CD4-positive, alpha-beta T cell treated with Interleukin-21 for 1 hour (primary cell): ENCODE measurements at regions not wholly inside any gene's neighbourhood (a gene's known extent, or its start where the extent isn't known, plus 50 kb on each side); places are given as distances from the start of the nearest gene placed in this dataset.

Source experiments
- DNase-seq: peaks from one replicate; pipeline ENCODE4 v3.0.0-alpha.2; 2020

DNA sequence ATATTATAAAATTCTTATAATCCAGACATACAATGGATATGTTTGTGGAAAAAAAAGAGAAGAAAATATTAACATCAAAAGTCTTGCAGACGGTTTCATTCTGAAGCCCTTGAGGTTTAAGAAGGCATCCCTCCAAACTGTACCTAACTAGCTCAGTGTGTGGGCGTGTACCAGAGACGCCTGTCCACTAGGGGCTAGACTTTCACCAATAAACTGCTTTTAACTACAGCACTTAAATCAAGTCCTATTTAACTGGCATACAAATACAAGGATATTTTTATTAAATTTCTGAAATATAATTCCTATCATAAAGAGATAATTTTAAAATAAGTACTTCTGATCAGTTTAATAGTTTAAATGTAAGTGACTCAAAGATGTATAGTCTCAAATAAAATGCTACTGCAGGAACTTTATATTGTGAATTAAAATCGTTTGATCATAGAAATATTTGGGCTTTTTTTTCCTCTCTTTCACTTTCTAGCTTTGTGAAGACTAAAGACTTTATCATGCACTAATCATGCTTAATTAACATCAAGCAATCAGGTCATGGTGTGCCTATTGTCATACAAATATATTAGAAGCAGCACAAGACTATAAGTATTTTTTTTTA, 437.7 kb downstream of the SATB2 start:
- DNase-seq: no peak

DNA sequence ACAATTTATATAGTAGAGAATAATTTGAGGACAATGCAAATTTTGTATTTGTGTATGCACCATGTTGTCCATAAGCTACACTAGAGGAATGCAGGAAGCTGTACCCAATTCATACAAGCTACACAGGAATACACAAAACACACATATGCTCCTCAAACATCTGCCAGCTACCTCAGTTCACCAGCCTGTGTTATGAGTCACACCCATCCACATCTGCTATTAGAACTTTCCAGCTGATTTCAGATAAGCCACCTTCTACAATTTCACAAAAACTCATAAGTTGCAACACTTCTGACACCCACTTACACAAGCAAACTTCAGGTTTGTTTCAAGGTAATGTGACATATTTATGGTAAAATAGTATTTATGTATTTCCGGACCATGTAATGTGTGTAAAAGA, 438.9 kb downstream of the SATB2 start:
- DNase-seq: no peak

DNA sequence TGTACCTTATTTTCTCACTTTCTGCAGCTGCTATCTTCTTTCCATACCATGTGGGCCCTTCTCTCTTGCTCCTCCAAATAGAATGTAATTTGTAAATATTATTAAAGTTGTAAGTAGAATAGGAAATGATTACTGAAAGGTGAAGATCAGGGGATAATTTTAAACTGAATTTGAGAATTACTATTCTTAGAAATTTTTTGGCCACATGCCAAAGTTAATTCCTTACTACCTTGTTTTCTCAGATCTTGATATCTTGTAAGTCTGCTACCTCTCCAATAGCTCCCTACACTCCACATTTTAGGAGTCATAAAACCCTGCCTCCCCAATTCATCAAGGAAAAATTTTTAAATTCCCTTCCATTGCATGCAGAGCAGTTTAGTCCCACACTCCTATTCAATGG, 442.7 kb downstream of the SATB2 start:
- no peak for DNase-seq

DNA sequence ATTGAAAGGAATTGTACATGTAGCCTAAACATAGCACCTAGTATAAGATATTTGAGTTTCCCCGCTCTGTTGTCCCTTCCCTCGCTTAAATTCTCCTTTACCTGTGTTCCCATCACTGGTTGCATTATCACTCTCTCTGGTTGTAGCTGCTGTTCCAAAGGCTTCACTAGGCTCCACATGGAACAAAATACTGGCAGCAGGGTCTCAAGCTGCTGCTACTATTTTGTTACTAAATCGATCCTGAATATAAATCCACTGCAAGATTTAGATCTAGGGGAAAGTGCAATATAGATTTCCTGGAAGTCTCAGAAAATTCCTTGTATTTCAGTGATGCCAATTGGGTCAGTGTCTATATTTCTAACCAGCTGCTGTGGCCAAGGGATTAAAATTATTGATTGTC, 443.5 kb downstream of the SATB2 start:
- no peak for DNase-seq

DNA sequence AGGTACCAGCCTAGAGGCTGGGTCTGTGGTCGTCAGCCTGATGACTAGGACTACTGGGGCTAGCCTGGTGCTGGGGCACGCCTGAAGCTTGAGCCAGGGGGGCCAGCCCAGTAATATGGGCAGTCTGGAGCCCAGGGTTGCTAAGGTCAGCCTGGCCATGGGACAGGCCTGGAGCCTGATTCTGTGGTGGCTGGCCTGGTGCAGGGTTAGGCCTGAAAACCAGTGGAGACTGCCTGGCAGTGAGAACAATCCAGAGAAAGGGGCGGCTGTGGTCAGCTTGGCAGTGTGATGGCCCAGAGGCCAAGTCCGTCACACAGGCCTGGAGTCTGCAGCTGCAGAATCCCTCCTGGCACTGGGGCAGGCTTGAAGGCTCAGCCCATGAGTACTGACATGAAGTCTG, 445.8 kb downstream of the SATB2 start:
- DNase-seq: no peak

DNA sequence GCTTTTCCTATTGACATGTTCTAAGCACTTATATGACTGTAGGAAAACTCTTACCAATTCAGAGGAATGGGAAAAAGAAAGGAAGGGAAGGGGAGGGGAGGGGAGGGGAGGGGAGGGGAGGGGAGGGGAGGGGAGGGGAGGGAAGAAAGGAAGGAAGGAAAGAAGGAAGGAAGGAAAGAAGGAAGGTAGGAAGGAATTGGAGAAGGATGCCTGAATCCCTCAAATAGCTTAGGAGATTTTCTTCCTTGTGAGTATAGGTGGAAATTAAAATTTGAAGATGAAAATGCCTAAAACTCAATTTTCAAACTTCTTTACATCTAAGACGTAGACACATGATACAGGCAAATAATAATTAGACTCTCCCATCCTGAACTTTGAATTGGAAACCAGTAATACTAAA, 463.1 kb downstream of the SATB2 start:
- DNase-seq: no peak

DNA sequence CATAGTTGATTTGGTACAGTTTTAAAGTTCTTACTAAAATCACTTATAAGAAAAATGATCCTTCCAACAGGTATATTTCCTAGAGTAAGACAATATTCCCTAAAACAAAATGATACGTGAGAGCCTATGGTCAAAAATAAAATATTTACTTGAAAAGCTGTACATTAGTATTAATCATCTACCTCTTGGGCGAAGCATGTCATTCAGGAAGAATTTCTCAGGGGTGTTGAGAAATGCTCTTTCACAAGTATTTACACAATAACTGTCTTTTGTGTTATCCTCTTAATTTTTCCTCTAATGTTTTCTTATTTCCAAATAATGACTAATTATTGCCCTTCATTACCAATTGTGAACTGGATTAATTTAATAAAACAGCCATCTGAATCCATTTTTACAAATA, 466.3 kb downstream of the SATB2 start:
- no peak for DNase-seq

DNA sequence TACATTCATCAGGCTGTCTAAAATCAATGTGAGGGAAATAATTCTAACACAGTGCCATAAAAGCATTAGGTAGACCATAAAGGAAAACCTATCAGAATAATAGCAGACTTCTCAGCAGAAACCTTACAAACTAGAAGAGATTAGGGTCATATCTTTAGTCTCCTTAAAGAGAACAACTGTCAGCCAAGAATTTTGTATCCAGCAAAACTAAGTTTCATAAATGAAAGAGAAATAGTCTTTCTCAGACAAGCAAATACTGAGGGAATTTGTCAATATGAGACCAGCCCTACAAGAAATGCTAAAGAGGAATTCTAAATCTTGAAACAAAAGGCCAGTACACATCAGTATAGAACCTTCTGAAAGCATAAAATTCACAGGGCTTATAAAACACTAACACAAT, 482.0 kb downstream of the SATB2 start:
- no peak for DNase-seq

DNA sequence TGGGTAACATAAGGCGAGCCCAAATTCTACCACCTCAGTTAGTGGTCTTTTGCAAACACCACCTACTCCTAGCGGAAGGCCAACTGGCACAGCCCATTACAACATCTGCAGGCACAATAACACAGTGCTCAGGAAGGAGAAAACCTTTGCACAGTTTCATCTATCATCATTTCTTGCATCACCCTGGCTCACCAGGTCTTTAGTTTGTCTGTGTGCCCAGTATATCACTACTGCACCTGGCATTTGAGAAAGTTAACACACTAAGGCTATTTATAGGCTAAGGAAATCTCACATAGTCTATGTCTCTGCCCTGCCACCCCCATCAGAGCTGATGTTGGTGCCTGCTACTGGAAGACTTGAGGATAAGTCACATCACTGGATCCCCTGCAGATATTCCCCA, 484.0 kb downstream of the SATB2 start:
- no peak for DNase-seq

DNA sequence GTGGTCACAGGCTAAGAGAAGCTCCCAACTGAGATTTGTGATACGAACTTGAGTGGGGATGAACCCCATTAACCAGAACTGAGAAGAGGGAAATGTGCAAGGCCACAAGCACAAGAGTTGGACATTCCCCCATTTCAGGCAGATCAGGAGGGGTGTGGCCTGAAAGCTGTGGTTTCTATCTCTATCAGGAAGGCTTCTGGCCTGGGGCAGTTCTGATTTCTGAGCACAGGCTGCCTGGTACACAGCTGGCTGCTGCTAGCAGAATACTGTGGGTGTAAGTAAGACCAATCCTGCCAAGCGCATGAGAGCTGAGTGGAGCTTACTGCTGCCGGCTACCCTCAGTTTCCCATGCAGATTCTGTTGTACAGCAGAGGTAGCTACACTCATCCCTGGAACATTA, 484.6 kb downstream of the SATB2 start:
- no peak for DNase-seq

DNA sequence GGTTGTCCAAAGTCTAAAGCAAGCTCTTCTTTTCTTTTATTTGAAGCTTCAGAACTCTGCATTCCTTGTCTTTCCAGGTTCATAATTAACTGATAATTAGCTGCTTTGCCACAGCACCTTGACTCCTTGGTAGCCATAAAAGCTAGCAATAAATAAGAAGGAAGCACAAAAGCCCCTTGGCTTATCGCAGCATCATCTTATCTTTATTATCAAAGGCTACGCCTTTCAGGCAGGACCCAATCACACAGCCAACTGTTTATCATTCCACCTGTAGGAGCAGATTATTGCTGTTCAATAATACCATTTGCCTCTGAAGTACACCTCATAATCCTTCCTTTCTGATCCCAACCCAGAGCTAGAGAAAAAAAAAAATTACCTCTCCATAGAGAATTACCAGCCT, 489.2 kb downstream of the SATB2 start:
- DNase-seq: no peak

DNA sequence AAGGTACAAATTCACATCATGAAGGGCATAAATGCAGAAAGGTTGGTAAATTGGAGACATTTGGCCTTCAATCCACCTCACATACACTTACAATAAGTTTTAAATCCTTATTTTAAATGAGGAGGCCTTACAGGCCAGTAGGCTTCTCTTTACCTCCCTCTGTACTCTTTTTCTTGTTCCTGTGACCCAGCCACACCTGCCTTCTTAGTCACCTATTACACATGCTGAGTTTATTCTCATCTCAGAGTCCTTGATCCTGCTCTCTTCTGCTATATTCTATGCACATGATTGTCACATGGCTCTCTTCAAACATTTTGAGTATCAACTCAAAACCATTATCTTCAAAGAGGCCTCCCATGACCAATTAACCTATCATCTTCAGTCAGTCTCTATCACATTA, 491.5 kb downstream of the SATB2 start:
- DNase-seq: no peak

DNA sequence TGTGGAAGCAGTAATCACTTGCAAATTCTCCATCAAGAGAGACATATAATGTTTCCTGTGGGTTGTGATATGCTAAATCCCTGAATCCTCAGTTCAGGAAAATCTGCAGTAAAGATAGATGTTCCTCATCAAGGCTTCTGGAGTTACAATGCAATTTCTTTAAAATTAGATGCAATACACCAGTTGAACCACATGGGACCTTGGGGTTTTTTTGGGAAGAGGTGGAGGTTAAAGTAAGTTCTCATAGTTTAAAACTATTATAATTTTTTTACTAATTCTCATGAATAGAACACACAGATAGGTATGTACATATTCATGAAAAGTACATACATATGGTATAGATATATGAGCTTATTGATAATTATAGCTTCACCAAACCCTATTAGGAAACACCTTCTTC, 496.2 kb downstream of the SATB2 start:
- no peak for DNase-seq

DNA sequence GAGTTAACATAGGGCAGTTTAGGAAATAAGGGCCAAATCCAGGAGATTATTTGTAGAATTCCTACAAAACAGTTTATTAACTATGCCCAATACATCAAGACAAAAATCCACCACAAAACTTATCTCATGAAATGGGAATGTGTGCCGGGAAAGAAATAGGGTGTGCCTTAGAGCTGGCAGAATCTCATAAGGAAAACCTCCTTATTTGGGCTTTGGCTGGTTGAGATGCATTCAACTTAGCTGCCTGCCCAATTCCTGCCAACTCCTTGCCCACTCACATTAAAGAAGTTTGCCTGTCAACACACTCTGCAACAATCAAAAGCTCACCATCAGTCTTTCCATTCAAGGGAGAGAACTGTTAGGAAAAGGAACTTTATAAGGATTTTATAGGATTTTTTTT, 500.6 kb downstream of the SATB2 start:
- no peak for DNase-seq

DNA sequence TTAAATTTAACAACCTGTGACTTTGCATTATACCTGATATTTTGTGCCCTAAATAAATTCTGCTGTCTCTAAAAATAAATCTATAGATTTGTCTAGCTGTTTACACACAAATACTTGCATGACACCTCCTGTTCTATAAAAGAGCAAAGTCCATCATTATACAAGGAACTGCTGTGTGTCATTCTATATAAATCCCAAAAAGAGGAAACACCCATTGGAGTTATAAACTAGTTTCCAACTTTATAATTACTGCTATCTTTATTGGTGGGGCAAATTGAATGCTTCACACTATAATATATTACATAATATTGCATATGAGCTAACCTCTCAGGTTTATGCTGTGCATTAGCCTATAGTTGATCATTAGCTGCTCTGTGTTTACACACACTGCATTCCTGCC, 504.4 kb downstream of the SATB2 start:
- no peak for DNase-seq

DNA sequence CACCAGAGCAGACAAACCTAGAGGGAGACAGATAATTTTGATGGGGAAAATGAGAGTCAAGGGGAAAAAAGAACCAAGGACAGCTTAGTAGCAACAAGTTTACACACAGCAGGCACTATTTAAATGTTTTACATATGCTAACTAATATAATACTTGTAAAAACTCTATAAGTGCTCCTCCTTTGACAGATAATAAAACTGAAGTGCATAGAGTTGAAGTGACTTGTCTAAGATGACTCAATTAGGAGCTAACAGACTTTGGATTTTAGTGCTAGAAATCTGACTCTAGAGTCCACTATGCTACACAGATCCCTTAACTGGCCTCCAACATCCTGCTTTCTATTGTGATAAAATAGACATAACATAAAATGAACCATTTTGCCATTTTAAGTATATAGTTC, 506.9 kb downstream of the SATB2 start:
- DNase-seq: no peak

DNA sequence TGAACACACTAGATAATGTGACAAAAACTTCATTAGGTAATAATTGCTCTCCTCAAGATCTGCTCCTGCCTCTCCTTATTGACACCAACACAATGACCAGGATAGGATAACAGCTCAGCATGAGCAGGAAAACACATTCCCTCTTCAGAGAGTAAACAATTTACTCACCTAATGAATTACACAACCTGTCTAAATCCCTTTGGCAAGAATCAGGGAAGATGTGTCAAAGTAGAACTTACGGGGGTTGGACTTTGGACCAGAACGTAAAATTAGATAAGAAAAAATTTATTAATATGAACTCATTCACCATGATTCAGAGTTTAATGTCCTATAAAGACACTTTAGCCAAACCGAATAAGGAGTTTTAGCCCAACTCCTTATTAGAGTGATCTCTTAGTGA, 512.2 kb downstream of the SATB2 start:
- DNase-seq: no peak

DNA sequence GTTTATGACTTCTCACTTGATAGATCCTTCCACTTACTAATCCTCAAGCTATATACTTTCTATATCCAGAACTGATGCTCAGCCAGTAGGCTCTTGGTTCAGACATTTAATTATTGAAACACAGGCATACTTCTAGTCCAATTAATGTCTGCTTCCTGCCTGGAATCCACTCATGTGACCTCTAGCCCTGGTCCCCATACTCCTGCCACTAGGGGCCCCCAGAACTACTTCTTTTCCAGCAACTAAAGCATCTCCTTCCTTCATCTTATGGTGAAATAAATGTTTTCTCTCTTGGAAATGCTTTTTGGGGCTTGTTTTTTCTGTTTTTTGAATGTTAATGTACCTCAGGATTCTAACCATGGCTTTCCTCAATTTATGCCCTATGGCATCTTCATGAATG, 527.6 kb downstream of the SATB2 start:
- no peak for DNase-seq

DNA sequence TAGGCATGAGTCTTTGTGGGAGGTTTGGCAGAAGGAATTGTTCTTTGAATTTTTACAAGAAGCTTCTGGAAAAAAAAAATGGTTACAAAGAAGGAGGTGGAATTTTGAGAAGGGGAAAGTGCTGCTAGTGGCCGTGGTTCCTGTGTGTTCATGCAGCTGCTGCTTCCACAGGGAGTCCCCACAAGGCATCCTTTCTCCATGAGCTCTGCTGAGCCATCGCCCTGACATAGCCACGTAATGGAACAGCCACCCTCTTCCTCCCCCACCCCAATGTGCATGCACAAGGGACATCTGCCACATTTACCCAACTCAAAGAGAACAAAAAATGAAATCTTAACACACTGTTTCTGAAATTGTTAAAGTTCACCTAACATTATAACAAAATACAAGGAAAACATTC, 529.7 kb downstream of the SATB2 start:
- no peak for DNase-seq

DNA sequence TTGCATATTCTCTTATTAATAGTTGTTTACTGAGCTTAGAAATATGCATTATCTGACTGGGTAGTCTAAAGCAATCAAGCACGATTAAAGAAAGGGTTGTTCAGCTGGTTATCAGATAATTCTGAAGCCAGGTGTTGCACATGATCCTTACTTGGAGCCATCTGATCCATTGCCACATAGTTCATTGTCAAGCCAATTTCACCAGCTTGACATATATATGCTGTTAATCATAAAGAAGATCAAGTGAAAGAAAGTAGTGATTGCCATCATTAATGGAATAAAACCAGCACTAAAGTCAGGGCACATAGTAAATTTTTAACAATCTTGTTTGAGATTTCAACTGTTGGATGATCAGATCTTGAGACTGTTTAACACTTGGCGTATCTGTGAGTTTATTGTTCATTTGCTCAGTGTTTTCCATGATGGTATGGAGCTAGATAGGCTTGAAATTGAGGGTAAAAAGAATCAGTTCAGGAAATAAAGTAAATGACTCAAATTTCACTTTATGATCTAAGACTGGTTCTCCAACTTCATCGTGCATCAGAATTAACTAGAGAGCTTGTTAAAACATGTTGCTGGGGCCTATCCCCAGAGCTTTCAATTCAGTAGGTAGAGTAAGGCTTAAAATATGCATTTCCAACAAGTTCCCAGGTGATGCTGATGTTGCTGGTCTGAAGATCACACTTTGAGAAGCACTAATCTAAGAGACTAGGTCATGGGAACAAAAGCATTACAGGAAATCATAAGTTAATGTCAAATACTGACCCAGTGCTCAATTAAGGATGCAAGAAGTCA, 539.6 kb downstream of the SATB2 start:
- no peak for DNase-seq

DNA sequence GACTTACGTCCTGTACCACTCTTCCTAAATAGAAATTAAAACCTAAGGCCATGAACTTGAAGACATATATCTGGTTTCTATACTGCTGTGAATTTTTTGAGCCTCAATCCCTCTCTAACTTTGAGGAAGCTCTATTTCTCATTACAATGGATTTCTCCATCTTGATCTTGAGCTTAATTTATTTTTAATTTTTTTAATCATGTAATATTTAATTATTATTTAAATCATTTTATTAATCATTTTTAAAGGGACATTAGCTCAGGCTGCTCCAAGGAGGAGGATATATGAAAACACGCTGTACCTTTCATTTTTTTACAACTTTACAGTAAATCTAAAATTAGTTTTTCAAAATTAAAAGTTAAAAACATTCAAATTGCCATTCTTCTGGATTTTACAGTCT, 540.5 kb downstream of the SATB2 start:
- DNase-seq: no peak

DNA sequence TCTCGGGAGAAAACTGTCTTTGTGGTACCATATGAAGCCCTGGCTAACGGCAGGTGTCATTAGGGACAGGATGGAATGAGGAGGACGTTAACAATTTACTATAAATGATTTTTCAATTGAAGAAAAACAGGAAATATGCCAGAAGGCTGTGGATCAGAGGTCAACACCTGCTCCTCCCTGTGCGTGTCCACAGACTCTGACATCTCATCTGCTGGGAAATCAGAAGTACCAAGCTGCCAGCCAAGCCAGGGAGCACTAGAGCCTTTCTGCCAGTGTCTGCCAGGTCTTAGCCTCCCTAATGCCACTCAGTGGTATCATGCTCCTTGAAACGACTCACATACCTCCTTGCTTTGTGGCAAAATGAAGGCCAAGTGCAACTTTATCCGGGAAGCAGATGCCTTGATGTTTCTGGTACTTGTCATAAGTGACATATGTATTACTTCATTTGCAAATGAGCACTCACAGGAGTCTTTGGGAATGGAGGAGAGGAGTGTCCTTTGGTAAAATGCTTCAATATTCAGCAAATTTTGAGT, 541.1 kb downstream of the SATB2 start:
- no peak for DNase-seq

DNA sequence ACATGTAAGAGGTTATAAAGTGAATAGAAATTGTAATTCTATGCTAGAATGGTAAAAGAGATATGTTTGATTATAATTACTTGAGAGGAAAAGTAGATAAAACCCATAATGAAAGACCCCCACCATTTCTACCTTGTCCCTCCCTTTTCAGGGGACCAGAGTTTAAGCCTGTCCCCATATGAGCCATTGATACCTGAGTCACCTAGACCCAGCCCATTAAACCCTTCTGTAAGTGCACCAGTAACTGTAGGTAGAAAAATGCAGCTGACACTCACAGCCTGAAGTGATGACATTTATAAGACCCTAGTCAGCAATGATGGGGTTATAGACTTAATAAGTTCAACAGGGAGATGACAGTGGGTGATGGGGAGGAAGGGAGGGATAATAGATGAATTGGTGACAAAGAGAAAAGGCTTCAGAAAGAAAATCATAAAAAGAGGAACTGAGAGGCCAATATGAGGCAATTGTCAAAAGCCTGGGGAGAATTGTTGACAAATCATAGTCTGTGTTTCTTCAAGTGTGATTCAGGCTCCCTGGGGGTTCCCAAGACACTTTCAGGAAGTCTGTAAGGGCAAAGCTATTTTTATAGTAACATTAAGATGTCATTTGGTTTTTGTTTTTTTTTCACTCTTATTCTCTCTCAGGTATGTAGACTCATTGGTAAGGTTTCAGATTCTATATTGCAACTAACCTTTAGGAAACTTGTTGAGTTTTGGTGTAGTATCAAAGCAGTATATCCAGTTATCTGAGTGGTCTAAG, 544.2 kb downstream of the SATB2 start:
- no peak for DNase-seq
